SK-N-DZ (cell line): ENCODE measurements at regions not wholly inside any gene's neighbourhood (a gene's known extent, or its start where the extent isn't known, plus 50 kb on each side); places are given as distances from the start of the nearest gene placed in this dataset.
A peak's percentile ranks its signal among the peaks of the same experiment; 100 is the strongest.
"Not testable (repeated sequence)": the region's sequence is repeated elsewhere in the genome, so short reads cannot be mapped to it uniquely, and the experiment has no call there.

Experiments
- DNase-seq: peaks from one replicate; pipeline ENCODE4 v3.0.0-alpha.2; 2015; ENCODE audit warnings: low spot score

DNA sequence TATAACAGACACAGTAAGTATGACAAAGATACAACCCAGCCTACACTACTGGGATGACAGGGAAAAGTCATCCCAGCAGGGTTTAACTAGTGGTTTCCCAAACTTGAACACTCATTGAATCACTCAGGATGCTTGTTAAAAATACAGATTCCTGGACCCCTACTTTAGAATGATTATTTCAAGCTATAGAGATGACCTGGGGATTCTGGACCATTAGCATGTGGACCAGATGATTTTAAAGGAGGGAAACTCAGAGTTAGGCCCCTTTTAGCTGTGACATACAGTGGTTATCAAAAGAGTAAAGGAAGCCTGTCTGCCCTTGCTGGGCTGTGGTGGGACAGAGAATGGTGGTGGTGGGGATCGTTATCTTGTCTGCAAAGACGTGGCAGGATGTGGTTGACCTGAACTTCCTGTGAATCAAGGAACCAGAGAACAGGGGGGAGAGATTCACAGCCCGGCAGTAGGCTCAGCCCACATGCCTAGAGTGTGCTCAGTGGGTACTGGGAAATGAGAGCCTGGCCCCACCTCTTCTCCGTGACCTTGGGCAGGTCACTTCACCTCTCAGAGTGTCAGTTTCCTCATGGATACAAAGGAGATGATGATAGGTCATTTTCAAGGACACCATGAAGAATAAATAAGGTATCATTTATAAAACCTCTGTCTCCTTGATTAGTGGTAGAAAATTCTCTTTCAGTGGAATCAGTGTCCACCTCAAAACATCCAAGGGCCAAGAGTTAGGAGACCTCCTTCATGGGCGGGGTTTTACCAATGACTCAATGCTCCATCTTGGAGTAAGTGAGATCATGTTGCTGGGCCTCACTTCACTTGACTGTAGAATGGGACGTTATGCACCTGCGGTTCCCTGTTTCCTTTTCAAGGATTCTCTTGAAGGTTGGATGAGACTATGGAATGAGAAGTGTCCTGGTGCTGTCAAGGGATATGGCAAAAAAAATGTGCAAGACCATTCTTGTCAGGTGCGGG, 306.5 kb downstream of the RPLP1 start:
- DNase-seq, result no peak

DNA sequence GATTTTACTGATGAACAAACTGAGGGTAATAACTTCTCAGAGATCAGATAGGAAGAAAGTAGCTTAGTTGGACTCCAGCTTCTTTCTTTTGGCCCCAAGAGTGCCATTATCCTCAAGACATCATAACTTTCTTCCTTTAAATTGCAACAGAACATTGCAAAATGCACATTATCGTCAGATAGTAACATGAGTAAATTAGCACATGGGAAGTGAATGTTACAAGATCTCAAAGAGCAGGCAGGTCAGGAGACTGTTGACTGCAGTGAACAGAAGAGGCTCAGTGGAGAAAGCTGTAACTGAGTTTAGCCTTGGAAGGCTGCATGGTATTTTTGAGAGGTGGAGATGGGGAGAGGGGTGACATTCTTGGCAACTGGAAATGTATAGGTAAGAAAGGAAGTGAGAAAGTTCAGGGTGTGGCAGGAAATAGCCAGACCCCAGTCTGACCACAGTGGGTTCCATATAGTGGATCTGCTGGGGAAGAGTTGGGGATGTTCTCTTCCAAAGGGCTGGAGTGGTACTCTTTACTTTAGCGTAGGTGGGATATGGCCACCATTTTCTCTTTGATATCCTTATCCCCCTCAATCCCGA, 307.7 kb downstream of the RPLP1 start:
- no peak for DNase-seq

GRCh38 chr15:69760890-69761568, 308.4 kb downstream of the RPLP1 start:
- no peak for DNase-seq

- DNase-seq, result peak; percentile 49
These were observed 309.9 kb downstream of the RPLP1 start for GRCh38 chr15:69762373-69763148.

GRCh38 chr15:69763831-69764230, 311.2 kb downstream of the RPLP1 start:
- DNase-seq, result no peak

- DNase-seq, result no peak
These were observed 313.5 kb downstream of the RPLP1 start for GRCh38 chr15:69766156-69766555.

DNA sequence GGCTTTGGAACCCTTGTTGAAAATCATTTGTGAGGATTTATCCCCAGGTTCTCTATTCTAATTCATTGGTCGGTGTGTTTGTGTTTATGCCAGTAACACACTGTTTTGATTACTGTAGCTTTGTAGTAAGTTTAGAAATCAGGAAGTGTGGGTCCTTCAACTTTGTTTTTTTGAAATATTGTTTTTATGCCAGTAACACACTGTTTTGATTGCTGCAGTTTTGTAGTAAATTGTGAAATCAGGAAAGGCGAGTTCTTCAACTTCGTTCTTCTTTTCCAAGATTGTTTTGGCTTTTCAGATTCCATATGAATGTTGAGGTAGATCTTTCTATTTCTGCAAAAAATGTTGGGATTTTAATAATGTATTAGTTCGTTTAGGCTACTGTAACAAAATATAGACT, 314.6 kb downstream of the RPLP1 start:
- no peak for DNase-seq

- not testable (repeated sequence) for DNase-seq
These were observed 316.7 kb downstream of the RPLP1 start for GRCh38 chr15:69769336-69769735.

GRCh38 chr15:69774258-69774657, 321.6 kb downstream of the RPLP1 start:
- DNase-seq, result not testable (repeated sequence)

- not testable (repeated sequence) for DNase-seq
These were observed 322.1 kb downstream of the RPLP1 start for GRCh38 chr15:69774711-69775110.

DNA sequence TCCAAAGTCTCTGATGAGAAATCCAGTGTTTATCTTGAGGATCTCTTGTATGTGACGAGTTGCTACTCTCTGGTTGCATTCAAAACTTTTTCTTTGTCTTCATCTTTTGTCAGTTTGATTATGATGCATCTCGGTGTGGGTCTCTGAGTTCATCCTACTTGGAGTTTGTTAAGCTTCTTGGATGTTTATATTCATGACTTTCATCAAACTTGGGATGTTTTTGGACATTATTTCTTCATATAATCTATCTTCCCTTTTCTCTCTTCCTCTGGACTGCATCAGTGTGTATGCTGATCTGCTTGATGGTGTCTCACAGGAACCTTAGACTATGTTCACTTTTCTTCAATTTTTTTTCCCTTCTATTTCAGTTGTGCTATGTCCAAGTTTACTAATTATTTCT, 320.4 kb downstream of the TLE3 start:
- DNase-seq, result no peak

- DNase-seq, result no peak
These were observed 317.3 kb downstream of the TLE3 start for GRCh38 chr15:69780374-69780773.

DNA sequence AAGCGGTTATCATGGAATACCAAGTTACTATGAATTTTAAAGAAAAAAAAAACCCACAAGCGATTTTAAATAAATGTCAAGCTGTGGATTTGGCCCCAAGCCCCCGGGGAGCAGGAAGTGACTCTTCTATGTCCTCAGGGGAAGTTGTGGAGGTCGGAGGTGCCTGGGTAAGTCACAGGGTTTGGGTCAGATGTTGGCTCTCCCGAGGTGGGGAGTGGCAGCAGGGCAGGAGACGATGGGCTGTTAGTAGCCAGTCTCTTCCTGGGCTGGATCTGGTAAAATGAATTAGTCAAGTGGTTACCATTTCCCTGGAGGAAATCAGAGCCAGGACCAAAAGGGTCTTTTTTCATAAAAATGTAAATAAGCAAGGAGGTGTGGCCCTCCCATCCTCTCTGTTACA, 316.7 kb downstream of the TLE3 start:
- peak; percentile 30 for DNase-seq

- no peak for DNase-seq
These were observed 316.1 kb downstream of the TLE3 start for GRCh38 chr15:69781411-69782125.

- DNase-seq, result no peak
These were observed 315.5 kb downstream of the TLE3 start for GRCh38 chr15:69782139-69782658.

DNA sequence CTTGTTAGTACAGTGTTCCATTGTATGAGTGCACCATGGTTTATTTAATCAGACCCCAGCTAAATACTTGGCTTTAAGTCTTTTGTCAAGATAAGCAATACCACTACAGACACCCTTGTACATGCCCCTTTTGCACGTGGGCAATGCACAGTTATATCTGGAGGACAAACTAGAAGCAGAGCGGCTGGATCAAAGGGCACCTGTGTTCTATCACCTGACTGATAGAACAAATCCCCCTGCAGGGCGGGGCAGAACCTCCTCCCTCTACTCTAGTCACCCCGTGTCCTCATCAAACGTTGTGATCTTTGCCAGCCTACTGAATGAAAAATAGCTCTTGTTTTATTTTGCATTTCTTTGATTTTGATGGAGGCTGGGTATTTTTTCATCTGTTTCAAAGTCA, 314.9 kb downstream of the TLE3 start:
- peak; percentile 89 for DNase-seq

- DNase-seq, result peak; percentile 86
These were observed 314.5 kb downstream of the TLE3 start for GRCh38 chr15:69783211-69783610.

DNA sequence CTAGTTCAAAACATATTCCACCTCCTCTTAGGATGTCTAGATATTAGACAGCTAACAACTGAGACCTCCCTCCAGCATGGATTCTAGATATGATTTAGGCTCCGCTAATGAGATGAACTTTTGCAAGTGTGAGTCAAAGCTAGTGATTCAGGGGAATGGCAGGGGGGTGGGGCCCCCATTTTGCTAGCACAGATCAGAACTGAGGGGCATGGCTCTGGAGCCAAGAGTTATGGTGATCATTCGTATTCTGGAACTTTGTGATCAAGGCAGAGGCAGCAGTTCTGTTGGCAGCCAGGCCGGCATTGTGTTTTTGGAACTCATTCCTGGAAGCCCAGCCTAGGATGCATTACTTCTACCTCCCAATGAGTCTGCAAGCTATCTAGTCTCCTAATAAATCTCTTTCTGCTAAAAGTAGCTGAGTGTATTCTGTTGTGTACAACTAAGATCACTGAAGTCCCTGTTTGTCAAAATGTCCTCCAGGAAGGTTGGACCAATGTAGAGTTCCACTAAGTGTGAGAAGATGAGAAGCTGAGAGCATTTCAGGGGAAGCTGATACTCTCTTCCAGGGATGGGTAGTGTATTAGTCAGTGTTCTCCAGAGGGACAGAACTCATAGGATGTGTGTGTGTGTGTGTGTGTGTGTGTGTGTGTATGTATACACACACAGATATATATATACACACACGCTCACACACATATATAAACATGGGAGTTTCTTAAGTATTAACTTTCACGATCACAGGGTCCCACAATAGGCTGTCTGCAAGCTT, 312.7 kb downstream of the TLE3 start:
- no peak for DNase-seq

DNA sequence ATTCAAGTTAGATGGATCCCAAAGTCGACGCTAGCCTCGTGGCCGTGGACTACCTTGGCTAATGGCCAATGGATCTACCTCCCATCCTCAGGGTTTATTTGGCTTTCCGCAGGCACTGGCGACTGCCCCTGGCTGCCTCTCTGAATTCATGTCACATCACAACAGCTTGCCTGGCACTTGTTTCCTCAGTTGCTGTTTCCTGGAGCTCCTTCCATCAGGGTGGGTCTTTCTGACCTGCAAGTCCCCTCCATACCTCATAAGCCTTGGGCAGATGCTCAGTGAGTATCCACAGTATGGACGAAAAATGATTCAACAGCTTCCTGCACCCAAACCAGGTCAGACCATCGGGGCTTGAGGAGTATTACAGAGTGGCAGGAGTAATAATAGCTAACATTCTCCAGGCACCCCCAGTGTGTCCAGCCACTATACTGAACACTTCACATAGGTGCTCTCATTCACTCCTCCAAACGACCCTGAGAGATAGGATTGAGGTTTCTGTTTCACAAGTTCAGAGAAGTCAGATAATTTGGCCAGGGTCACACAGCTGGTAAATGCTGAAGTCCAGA, 311.5 kb downstream of the TLE3 start:
- DNase-seq, result no peak

DNA sequence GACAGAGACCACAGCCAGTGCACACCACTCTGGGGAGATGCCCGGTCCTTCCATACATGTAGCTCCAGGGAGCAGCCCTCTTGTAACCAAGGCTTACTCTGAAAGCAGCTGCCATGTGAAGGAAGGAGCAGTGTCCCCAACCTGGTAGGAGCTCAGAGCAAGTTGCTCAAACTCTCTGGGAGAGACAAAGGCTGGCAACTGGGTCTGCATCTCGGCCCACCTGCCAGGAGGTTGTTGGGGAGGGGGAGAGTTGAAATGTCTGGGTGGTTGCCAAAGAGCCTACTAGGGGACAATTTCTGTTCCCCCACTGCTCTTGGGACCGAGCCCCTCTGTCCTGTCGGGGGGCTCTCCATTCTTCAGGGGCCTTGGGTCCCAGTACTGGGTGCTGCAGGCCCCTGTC, 309.9 kb downstream of the TLE3 start:
- DNase-seq, result no peak
